HFFc6 (cell line): ENCODE measurements at regions not wholly inside any gene's neighbourhood (a gene's known extent, or its start where the extent isn't known, plus 50 kb on each side); places are given as distances from the start of the nearest gene placed in this dataset.

Source experiments
- DNase-seq: peaks from one replicate; pipeline ENCODE4 v3.0.0-alpha.2; 2018
- H3K27ac Mint-ChIP-seq: 2 replicates; pipeline ENCODE4 v1.8.0; 2020; ENCODE audit warnings: mild to moderate bottlenecking, mixed read lengths
- H3K27me3 Mint-ChIP-seq: 2 replicates; pipeline ENCODE4 v1.8.0; 2021; ENCODE audit warnings: mild to moderate bottlenecking, moderate library complexity, mixed read lengths; ENCODE audit not compliant: insufficient read depth
- H3K36me3 Mint-ChIP-seq: 2 replicates; pipeline ENCODE4 v1.8.0; 2021; ENCODE audit warnings: low read depth, mixed read lengths
- H3K4me1 Mint-ChIP-seq: 2 replicates; pipeline ENCODE4 v1.8.0; 2020; ENCODE audit warnings: low read depth, mixed read lengths
- H3K4me3 Mint-ChIP-seq: 2 replicates; pipeline ENCODE4 v1.8.0; 2020; ENCODE audit warnings: mild to moderate bottlenecking, moderate library complexity, mixed read lengths
- H3K9me3 Mint-ChIP-seq: 2 replicates; pipeline ENCODE4 v1.8.0; 2020; ENCODE audit warnings: mild to moderate bottlenecking, mixed read lengths
- TF ChIP-seq, protein P1 (sequence below): fragments of 200-600 bp; sonication (generic); IDR thresholded peaks from 2 replicates; pipeline ENCODE4 v1.5.0; 2021; ENCODE audit warnings: antibody characterized with exemption, mild to moderate bottlenecking

DNA sequence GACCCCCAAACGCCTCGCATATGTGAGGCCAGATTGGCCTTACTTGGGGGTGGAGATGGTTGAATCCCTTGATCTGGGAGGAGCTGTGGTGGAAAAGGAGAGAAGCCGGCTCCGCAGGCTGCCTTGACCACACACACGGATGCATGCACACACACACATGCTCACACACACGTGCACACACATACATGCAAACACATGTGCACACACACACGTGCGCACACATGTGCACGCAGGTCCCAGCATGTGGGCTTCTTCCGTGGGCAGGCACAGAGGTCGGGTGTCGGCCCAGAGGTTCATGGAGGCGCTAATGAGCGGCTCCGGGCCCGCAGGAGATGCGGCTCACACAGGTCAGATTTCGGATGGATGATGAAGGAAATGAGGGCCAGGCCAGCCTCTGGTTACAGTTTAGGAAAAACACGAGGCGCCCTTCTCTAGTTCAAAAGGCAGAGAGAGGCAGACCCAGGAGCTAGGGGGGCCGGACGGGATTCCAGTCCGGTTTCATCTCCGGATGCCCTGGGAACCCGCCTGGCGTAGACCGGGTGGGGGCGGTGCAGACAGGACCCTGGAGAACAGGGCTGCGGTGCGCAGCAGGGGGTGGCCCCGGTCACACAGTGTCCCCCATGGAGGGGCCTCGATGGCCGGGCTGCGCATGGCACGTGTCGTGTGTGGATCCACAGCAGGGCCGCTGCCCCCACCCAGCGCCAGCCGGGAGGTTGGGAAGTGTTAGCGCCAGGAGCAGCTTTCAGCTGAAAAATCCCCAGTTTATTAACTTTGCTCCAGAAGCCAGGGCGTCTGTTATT, 91.1 kb upstream of the ACTRT2 start:
- no peaks in the 10 kb centered on the region for H3K4me1 Mint-ChIP-seq
- no peak overlapping the region for H3K27ac Mint-ChIP-seq
- H3K36me3 Mint-ChIP-seq: peaks cover 9% of the 10 kb centered on the region; the same call in 1 of the 2 replicates
- DNase-seq: no peak
- H3K27me3 Mint-ChIP-seq: peaks cover 1% of the 10 kb centered on the region; the same call in 1 of the 2 replicates
- peaks cover 42% of the 10 kb centered on the region for H3K9me3 Mint-ChIP-seq
- H3K4me3 Mint-ChIP-seq: no peak overlapping the region
- TF ChIP-seq, protein P1, sequence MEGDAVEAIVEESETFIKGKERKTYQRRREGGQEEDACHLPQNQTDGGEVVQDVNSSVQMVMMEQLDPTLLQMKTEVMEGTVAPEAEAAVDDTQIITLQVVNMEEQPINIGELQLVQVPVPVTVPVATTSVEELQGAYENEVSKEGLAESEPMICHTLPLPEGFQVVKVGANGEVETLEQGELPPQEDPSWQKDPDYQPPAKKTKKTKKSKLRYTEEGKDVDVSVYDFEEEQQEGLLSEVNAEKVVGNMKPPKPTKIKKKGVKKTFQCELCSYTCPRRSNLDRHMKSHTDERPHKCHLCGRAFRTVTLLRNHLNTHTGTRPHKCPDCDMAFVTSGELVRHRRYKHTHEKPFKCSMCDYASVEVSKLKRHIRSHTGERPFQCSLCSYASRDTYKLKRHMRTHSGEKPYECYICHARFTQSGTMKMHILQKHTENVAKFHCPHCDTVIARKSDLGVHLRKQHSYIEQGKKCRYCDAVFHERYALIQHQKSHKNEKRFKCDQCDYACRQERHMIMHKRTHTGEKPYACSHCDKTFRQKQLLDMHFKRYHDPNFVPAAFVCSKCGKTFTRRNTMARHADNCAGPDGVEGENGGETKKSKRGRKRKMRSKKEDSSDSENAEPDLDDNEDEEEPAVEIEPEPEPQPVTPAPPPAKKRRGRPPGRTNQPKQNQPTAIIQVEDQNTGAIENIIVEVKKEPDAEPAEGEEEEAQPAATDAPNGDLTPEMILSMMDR: no peak

DNA sequence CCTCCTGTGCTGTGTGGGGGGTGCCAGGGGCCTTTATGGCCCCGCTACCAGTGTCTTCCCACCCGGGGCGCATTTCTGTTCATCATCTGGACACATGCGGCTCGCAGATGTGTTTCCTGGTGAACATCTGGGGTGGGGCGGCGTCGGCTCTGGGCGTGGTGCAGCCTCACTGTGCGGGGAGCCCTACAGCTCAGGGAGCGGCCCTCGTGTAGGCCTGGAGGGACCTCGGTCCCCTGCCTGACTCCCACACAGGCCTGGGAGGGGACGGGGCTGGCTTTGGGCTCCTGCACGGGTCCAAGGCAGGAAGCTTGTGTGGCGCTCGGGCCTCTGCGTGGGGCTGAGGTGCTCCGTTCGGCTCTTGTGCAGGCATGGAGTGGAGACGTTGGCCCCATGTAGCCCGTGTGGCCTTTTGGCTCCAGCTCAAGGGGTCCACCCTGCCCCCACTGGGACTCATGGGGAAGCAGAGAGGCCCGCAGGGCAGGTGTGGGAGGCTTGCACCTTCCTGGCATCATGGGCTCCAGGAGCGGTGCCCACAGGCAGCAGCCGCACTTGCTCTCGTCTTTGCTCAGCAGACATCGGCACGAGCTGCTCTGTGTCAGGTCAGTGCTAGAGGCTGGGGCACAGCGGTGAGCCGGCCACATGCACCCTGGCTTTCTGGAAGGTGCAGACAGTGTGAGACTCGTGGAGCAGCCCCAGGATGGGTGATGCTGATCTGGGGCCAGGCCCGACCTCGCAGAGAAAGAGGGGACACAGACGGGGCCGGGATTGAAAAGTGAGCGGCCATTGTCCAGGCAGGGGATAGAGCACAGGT, 90.1 kb upstream of the ACTRT2 start:
- peaks cover 41% of the 10 kb centered on the region for H3K9me3 Mint-ChIP-seq
- H3K27me3 Mint-ChIP-seq: peaks cover 1% of the 10 kb centered on the region; the same call in 1 of the 2 replicates
- TF ChIP-seq, protein P1: no peak
- no peak for DNase-seq
- H3K27ac Mint-ChIP-seq: no peak overlapping the region
- no peaks in the 10 kb centered on the region for H3K4me1 Mint-ChIP-seq
- peaks cover 9% of the 10 kb centered on the region; the same call in 1 of the 2 replicates for H3K36me3 Mint-ChIP-seq
- no peak overlapping the region for H3K4me3 Mint-ChIP-seq

DNA sequence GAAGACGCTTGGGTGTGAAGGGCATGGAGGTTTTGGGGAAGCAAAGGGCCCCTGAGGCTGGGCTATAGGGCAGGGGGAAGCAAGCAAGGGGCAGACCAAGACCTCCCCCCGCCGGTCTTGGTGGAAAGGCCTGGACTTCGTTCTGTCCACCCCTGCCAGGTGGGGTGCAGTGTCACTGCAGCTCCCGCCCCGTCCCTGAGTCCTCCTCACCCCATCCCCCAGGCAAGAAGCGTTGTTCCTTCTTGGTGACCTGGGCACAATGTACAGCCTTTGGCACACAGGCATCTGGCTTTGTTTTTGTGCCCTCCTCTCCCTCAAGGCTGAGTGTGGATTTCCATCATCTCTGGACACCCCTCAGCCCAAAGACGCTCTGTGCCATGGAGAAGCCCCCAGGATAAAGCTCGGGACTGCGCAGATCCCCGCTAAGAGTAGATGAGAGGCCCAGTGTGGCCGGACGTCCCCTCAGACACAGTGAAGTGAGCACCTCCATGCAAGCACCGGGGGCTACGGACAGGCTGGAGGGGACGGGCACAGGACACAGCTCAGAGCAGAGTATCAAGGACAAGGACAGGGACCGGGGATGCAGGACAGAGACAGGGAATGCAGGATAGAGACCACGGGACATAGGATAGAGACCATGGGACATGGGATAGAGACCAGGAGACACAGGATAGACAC, 89.4 kb upstream of the ACTRT2 start:
- peaks cover 9% of the 10 kb centered on the region; the same call in 1 of the 2 replicates for H3K36me3 Mint-ChIP-seq
- peaks cover 1% of the 10 kb centered on the region; the same call in 1 of the 2 replicates for H3K27me3 Mint-ChIP-seq
- no peak overlapping the region for H3K4me3 Mint-ChIP-seq
- no peak overlapping the region for H3K27ac Mint-ChIP-seq
- H3K4me1 Mint-ChIP-seq: no peaks in the 10 kb centered on the region
- TF ChIP-seq, protein P1: no peak
- peaks cover 43% of the 10 kb centered on the region for H3K9me3 Mint-ChIP-seq
- no peak for DNase-seq

DNA sequence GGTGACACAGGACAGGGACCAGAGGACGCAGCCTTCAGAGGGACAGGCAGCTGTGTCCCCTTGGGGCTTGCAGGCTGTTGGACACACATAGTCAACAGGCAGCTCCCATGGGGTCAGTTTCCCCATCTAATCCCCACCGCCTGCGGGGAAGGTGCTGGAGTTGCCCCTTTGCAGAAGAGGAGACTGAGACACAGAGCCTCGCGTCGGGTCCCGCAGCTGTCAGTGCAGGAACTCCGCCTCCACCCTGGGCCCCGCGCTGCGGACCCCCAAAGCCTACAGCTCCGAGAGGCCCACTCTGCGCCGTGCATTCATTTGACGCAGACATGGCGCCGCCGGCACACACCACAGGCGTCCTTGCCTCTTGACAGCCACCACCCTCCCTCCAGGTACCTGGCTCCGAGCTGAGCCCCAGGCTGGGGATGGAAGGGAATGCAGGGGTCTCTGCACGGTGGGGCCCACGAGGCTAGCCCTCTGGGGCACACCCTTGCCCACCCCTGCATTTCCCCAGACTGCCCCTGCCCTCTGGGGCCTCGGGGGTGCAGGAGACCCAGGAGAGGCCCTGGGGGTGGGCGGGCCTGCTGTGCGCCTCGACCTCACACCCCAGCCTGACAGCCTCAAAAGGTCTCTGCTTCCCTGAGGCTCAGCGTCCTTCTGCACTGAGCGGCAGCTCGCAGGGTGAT, 88.5 kb upstream of the ACTRT2 start:
- TF ChIP-seq, protein P1: no peak
- no peak overlapping the region for H3K27ac Mint-ChIP-seq
- no peak overlapping the region for H3K4me3 Mint-ChIP-seq
- no peaks in the 10 kb centered on the region for H3K4me1 Mint-ChIP-seq
- no peak for DNase-seq
- H3K36me3 Mint-ChIP-seq: peaks cover 7% of the 10 kb centered on the region
- peaks cover 43% of the 10 kb centered on the region for H3K9me3 Mint-ChIP-seq
- H3K27me3 Mint-ChIP-seq: peaks cover 1% of the 10 kb centered on the region; the same call in 1 of the 2 replicates
